ENCODE measurements at regions not wholly inside any gene's neighbourhood (a gene's known extent, or its start where the extent isn't known, plus 50 kb on each side); places are given as distances from the start of the nearest gene placed in this dataset.

DNA sequence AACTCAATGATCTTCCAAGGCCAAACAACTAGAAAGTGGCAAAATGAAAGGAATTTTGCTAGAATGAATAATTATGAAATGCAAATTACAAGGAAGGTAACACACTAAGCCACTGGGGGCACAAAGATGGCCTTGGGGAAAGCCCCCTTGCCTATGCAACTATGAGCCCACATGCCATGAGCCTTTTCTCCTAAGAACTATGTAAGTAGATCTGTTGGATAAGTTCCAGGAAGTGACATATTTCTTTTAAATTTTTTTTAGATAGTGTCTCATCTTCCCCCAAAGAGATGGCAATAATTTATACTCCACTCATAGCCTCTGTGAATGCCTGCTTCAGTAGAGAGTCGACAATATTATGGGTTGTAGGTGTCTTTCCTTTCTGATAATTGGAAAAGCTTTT, 257.8 kb downstream of the AUH start:
- Histone ChIP-seq H2AFZ (ENCODE audit: low read depth, low read length) (no peak overlapping the region), H3K9me3 (ENCODE audit: insufficient read depth, low read depth, low read length) (no peaks in the 10 kb centered on the region), H3K9ac (ENCODE audit: low read length) (no peak overlapping the region), H3K79me2 (ENCODE audit: insufficient read depth, low read length) (no peaks in the 10 kb centered on the region), H3K4me1 (ENCODE audit: insufficient read depth, low read length) (peaks cover 19% of the 10 kb centered on the region), H3K36me3 (ENCODE audit: insufficient read depth, low read length) (no peaks in the 10 kb centered on the region), H4K20me1 (ENCODE audit: insufficient read depth, low read length) (no peaks in the 10 kb centered on the region), H3K4me3 (ENCODE audit: insufficient read depth, low read depth, low read length) (no peak overlapping the region), H3K4me2 (ENCODE audit: low read length) (no peak overlapping the region), H3K27ac (ENCODE audit: low read depth, low read length) (no peak overlapping the region), H3K27me3 (ENCODE audit: insufficient read depth, low read length) (no peaks in the 10 kb centered on the region)
- no peak overlapping the region for H3K27ac Mint-ChIP-seq (ENCODE audit: unreplicated experiment)
- FAIRE-seq (no peak), DNase-seq (ENCODE audit: low read depth) (no peak)
- H3K9me3 Mint-ChIP-seq (ENCODE audit: unreplicated experiment): peaks cover 3% of the 10 kb centered on the region
- TF ChIP-seq, protein P1, sequence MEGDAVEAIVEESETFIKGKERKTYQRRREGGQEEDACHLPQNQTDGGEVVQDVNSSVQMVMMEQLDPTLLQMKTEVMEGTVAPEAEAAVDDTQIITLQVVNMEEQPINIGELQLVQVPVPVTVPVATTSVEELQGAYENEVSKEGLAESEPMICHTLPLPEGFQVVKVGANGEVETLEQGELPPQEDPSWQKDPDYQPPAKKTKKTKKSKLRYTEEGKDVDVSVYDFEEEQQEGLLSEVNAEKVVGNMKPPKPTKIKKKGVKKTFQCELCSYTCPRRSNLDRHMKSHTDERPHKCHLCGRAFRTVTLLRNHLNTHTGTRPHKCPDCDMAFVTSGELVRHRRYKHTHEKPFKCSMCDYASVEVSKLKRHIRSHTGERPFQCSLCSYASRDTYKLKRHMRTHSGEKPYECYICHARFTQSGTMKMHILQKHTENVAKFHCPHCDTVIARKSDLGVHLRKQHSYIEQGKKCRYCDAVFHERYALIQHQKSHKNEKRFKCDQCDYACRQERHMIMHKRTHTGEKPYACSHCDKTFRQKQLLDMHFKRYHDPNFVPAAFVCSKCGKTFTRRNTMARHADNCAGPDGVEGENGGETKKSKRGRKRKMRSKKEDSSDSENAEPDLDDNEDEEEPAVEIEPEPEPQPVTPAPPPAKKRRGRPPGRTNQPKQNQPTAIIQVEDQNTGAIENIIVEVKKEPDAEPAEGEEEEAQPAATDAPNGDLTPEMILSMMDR (IDR thresholded peaks at IDR 0.05; ENCODE audit: insufficient read depth, low read depth, low read length): no peak
- no peak for TF ChIP-seq EZH2 (IDR thresholded peaks at IDR 0.05; ENCODE audit: insufficient read depth, low read length)
- H3K27me3 Mint-ChIP-seq (ENCODE audit: low read depth, unreplicated experiment): peaks cover 10% of the 10 kb centered on the region
- H3K4me1 Mint-ChIP-seq (ENCODE audit: low read depth, unreplicated experiment): peaks cover 18% of the 10 kb centered on the region
- H3K36me3 Mint-ChIP-seq (ENCODE audit: low read depth, unreplicated experiment): peaks cover 3% of the 10 kb centered on the region
- no peak overlapping the region for H3K4me3 Mint-ChIP-seq (ENCODE audit: unreplicated experiment)

DNA sequence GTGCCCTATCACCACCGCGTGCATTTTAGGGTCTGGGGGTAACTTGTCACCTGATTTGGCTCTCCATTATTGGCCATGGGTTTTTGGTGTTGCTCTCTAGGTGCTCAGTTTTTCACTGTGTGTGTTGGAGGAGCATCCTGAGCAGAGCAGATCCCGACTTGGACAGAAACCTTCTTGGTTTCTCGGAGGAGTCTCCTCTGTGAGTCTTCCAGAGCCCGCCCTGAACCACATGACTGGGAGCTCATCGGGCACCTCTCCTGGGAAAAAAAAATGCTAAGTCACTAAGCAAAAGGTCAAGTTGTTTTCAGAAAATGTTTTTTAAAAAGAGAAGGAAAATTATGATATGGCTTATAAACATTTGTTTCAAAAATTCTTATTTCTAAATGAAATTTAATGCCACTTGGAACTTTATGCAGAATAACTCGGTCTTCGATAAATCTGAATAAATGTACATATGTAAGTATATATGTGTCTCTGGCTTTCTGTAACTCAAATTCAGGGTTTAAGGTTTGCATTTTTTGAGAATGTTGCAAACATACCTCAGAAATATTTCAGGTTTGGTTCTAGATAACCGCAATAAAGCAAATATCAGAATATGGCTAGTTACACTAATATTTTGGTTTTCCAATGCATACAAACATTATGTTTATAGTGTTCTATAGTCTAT, 255.2 kb downstream of the AUH start:
- no peak overlapping the region for H3K27ac ChIP-seq (ENCODE audit: low read depth, low read length)
- no peak for FAIRE-seq

DNA sequence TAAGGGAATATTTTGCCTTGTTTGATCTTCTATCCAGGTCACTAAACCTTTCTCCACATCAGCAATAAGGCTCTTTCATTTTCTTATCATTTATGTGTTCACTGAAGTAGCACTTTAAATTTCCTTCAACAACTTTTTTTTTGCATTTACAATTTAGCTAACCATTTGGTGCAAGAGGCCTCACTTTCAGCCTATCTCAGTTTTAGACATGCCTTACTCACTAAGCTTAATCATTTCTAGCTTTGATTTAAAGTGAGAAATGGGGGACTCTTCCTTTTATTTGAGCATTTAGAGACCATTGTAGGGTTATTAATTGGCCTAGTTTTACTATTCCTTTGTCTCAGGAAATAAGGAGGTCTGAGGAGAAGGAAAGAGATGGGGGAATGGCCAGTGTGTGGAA, 250.5 kb downstream of the AUH start:
- no peaks in the 10 kb centered on the region for H3K4me1 ChIP-seq (ENCODE audit: insufficient read depth, low read length)
- H2AFZ ChIP-seq (ENCODE audit: low read depth, low read length): no peak overlapping the region
- H4K20me1 ChIP-seq (ENCODE audit: insufficient read depth, low read length): no peaks in the 10 kb centered on the region
- H3K4me2 ChIP-seq (ENCODE audit: low read length): no peak overlapping the region
- H3K36me3 ChIP-seq (ENCODE audit: insufficient read depth, low read length): no peaks in the 10 kb centered on the region
- H3K27ac Mint-ChIP-seq (ENCODE audit: unreplicated experiment): no peak overlapping the region
- no peaks in the 10 kb centered on the region for H3K4me1 Mint-ChIP-seq (ENCODE audit: low read depth, unreplicated experiment)
- DNase-seq (ENCODE audit: low read depth) (no peak), FAIRE-seq (no peak)
- H3K9ac ChIP-seq (ENCODE audit: low read length): no peak overlapping the region
- no peaks in the 10 kb centered on the region for H3K9me3 ChIP-seq (ENCODE audit: insufficient read depth, low read depth, low read length)
- peaks cover 5% of the 10 kb centered on the region for H3K27me3 Mint-ChIP-seq (ENCODE audit: low read depth, unreplicated experiment)
- TF ChIP-seq, protein P1 (IDR thresholded peaks at IDR 0.05; ENCODE audit: insufficient read depth, low read depth, low read length): no peak
- no peak for TF ChIP-seq EZH2 (IDR thresholded peaks at IDR 0.05; ENCODE audit: insufficient read depth, low read length)
- H3K27me3 ChIP-seq (ENCODE audit: insufficient read depth, low read length): peaks cover 3% of the 10 kb centered on the region
- peaks cover 8% of the 10 kb centered on the region for H3K36me3 Mint-ChIP-seq (ENCODE audit: low read depth, unreplicated experiment)
- peaks cover 23% of the 10 kb centered on the region for H3K9me3 Mint-ChIP-seq (ENCODE audit: unreplicated experiment)
- no peak overlapping the region for H3K27ac ChIP-seq (ENCODE audit: low read depth, low read length)
- H3K79me2 ChIP-seq (ENCODE audit: insufficient read depth, low read length): no peaks in the 10 kb centered on the region
- no peak overlapping the region for H3K4me3 Mint-ChIP-seq (ENCODE audit: unreplicated experiment)
- H3K4me3 ChIP-seq (ENCODE audit: insufficient read depth, low read depth, low read length): no peak overlapping the region

More for the DNA sequence above, 255.2 kb downstream of the AUH start:
- no peak for TF ChIP-seq EZH2 (IDR thresholded peaks at IDR 0.05; ENCODE audit: insufficient read depth, low read length)
- TF ChIP-seq, protein P1 (IDR thresholded peaks at IDR 0.05; ENCODE audit: insufficient read depth, low read depth, low read length): no peak
- Histone ChIP-seq H3K27me3 (ENCODE audit: insufficient read depth, low read length) (no peaks in the 10 kb centered on the region), H3K79me2 (ENCODE audit: insufficient read depth, low read length) (no peaks in the 10 kb centered on the region), H3K4me1 (ENCODE audit: insufficient read depth, low read length) (no peaks in the 10 kb centered on the region), H2AFZ (ENCODE audit: low read depth, low read length) (no peak overlapping the region), H3K9me3 (ENCODE audit: insufficient read depth, low read depth, low read length) (no peaks in the 10 kb centered on the region), H3K4me2 (ENCODE audit: low read length) (no peak overlapping the region), H4K20me1 (ENCODE audit: insufficient read depth, low read length) (no peaks in the 10 kb centered on the region), H3K4me3 (ENCODE audit: insufficient read depth, low read depth, low read length) (no peak overlapping the region), H3K36me3 (ENCODE audit: insufficient read depth, low read length) (no peaks in the 10 kb centered on the region), H3K9ac (ENCODE audit: low read length) (no peak overlapping the region)
- H3K27me3 Mint-ChIP-seq (ENCODE audit: low read depth, unreplicated experiment): peaks cover 8% of the 10 kb centered on the region
- no peak overlapping the region for H3K4me3 Mint-ChIP-seq (ENCODE audit: unreplicated experiment)
- no peak overlapping the region for H3K27ac Mint-ChIP-seq (ENCODE audit: unreplicated experiment)
- no peak for DNase-seq (ENCODE audit: low read depth)
- H3K4me1 Mint-ChIP-seq (ENCODE audit: low read depth, unreplicated experiment): no peaks in the 10 kb centered on the region
- peaks cover 6% of the 10 kb centered on the region for H3K36me3 Mint-ChIP-seq (ENCODE audit: low read depth, unreplicated experiment)
- H3K9me3 Mint-ChIP-seq (ENCODE audit: unreplicated experiment): peaks cover 12% of the 10 kb centered on the region

Measured in astrocyte (in vitro differentiated cells and primary cell).